Left ventricle myocardium inferior (tissue), 1 donor: ENCODE measurements at regions not wholly inside any gene's neighbourhood (a gene's known extent, or its start where the extent isn't known, plus 50 kb on each side); places are given as distances from the start of the nearest gene placed in this dataset.

Experiments
- DNase-seq: peaks from one replicate; pipeline ENCODE4 v3.0.0-alpha.2; 2020
- H3K27ac ChIP-seq: fragments of 200-600 bp; replicated peaks from 2 replicates; pipeline ENCODE4 v1.8.0; 2021
- H3K27me3 ChIP-seq: fragments of 200-600 bp; 2 replicates; pipeline ENCODE4 v1.8.0; 2021; ENCODE audit warnings: low read depth
- H3K36me3 ChIP-seq: fragments of 200-600 bp; 2 replicates; pipeline ENCODE4 v1.8.0; 2021
- H3K4me1 ChIP-seq: fragments of 200-600 bp; 2 replicates; pipeline ENCODE4 v1.8.0; 2021
- H3K4me3 ChIP-seq: fragments of 200-600 bp; 2 replicates; pipeline ENCODE4 v1.8.0; 2021; ENCODE audit warnings: mild to moderate bottlenecking, moderate library complexity
- H3K9me3 ChIP-seq: fragments of 200-600 bp; replicated peaks from 2 replicates; pipeline ENCODE4 v1.8.0; 2021
- intact Hi-C: fragments of 100-400 bp; cut with micrococcal nuclease; formaldehyde crosslinking; loops from one replicate; pipeline ENCODE4 v1.11.0; 2022
- TF ChIP-seq, protein P1 (sequence below): fragments of 200-600 bp; IDR thresholded peaks from 2 replicates; pipeline ENCODE4 v1.8.0; 2021; ENCODE audit warnings: antibody characterized with exemption, mild to moderate bottlenecking, borderline replicate concordance
- donor health status: DM: no; HTN: yes; CAD: no; lungs with severe emphysema.

DNA sequence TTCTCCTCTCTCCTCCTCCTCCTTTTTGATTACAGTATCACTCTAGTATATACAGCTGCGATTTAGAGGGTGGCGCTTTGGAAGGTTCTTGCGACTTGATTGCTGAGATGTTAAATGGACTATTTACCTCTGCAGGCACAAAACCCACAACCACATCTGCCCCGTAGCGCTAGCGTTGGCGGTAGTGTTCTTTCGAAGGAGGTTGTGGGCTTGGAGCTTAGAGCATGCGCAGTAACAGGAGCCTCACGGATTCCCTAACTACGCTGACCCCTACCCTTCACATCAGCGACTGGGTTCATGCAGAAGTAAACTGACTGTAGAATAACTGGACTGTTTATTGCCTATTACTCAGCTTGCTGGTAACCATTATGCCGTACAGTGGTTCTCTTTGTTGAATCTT, 58.0 kb downstream of the CGGBP1 start:
- no peaks in the 10 kb centered on the region for H3K27me3 ChIP-seq
- peak overlapping the region; percentile 53 for H3K4me3 ChIP-seq
- intact Hi-C loops: no loop called here
- no peak overlapping the region for H3K27ac ChIP-seq
- no peaks in the 10 kb centered on the region for H3K36me3 ChIP-seq
- H3K9me3 ChIP-seq: no peaks in the 10 kb centered on the region
- DNase-seq: no peak
- H3K4me1 ChIP-seq: peaks cover 6% of the 10 kb centered on the region
- TF ChIP-seq, protein P1, sequence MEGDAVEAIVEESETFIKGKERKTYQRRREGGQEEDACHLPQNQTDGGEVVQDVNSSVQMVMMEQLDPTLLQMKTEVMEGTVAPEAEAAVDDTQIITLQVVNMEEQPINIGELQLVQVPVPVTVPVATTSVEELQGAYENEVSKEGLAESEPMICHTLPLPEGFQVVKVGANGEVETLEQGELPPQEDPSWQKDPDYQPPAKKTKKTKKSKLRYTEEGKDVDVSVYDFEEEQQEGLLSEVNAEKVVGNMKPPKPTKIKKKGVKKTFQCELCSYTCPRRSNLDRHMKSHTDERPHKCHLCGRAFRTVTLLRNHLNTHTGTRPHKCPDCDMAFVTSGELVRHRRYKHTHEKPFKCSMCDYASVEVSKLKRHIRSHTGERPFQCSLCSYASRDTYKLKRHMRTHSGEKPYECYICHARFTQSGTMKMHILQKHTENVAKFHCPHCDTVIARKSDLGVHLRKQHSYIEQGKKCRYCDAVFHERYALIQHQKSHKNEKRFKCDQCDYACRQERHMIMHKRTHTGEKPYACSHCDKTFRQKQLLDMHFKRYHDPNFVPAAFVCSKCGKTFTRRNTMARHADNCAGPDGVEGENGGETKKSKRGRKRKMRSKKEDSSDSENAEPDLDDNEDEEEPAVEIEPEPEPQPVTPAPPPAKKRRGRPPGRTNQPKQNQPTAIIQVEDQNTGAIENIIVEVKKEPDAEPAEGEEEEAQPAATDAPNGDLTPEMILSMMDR: no peak

GRCh38 chr3:87997966-87998365, 60.8 kb downstream of the CGGBP1 start:
- Histone ChIP-seq H3K4me1 (peaks cover 6% of the 10 kb centered on the region), H3K9me3 (no peaks in the 10 kb centered on the region), H3K27me3 (no peaks in the 10 kb centered on the region), H3K4me3 (no peak overlapping the region), H3K27ac (no peak overlapping the region), H3K36me3 (no peaks in the 10 kb centered on the region)
- TF ChIP-seq, protein P1: no peak
- intact Hi-C loops: no loop called here
- DNase-seq: no peak

DNA sequence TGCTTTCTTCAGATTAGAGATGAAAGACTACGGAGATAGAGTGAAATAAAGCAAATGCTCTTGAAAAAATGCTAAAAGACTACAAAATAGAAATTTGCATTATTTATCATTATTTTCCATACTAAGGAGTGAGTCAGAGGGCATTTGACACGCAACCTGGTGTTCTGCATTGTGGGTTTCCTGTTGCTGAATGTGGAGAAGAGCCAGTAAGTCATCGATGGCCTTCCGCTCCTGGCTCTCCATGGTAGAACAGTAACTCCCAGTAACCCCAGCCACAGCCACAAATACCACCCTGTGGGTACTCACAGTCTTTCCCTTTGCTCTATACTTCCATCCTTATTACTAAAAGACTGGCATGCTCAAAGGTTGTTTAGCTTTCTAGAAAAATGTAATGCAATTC, 61.5 kb downstream of the CGGBP1 start:
- Histone ChIP-seq H3K36me3 (no peaks in the 10 kb centered on the region), H3K27me3 (no peaks in the 10 kb centered on the region), H3K27ac (no peak overlapping the region), H3K9me3 (no peaks in the 10 kb centered on the region), H3K4me1 (peaks cover 6% of the 10 kb centered on the region), H3K4me3 (no peak overlapping the region)
- DNase-seq: no peak
- intact Hi-C loops: no loop called here
- TF ChIP-seq, protein P1: no peak

DNA sequence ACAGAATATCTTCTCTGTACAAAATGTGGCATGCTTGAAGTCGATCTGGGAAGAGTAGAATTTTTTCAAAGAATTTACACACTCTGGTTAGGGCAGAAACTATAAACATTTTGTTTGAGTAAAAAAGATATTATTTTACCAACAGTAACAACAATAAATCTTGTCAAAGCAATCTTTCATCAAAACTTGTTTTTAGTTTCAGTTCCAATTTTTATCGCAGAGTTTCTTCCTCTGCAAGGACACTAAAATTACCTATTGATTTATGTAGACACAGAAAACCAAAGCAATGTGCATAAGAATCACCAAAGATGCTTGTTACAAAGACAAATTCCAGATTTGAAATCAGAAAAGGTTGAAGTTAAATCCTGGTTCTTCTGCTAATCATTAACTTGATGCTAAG, 61.9 kb downstream of the CGGBP1 start:
- TF ChIP-seq, protein P1: no peak
- H3K4me1 ChIP-seq: peaks cover 6% of the 10 kb centered on the region
- intact Hi-C loops: no loop called here

DNA sequence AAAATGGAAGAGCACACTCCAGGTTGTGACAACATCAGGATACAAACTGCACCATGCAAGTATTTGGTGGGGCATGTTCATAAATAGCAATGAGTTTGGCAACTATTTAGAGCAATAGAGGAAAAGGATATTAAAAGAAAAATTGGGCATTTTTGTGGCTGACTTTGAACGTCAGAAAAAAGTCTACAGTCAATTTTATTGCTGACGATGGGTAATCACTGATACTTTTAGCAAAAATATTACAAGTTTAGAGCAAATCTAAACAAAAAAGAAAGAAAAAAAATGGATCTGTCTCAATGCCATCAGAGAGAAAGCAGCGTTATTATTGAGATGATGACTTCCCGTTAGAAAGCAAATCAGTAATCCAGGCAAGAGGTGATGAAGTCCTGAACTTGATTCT, 65.2 kb downstream of the CGGBP1 start:
- Histone ChIP-seq H3K27me3 (no peaks in the 10 kb centered on the region), H3K27ac (no peak overlapping the region), H3K4me3 (no peak overlapping the region), H3K4me1 (no peaks in the 10 kb centered on the region), H3K36me3 (no peaks in the 10 kb centered on the region), H3K9me3 (no peaks in the 10 kb centered on the region)
- intact Hi-C loops: no loop called here
- TF ChIP-seq, protein P1: no peak
- DNase-seq: no peak

More for the DNA sequence above, 61.9 kb downstream of the CGGBP1 start:
- Histone ChIP-seq H3K9me3 (no peaks in the 10 kb centered on the region), H3K4me3 (no peak overlapping the region), H3K36me3 (no peaks in the 10 kb centered on the region), H3K27me3 (no peaks in the 10 kb centered on the region), H3K27ac (no peak overlapping the region)
- DNase-seq: no peak

GRCh38 chr3:87987952-87988351, 70.9 kb downstream of the CGGBP1 start:
- intact Hi-C loops: no loop called here
- Histone ChIP-seq H3K9me3 (no peaks in the 10 kb centered on the region), H3K27me3 (peaks cover 5% of the 10 kb centered on the region), H3K4me1 (no peaks in the 10 kb centered on the region), H3K36me3 (no peaks in the 10 kb centered on the region), H3K4me3 (no peak overlapping the region), H3K27ac (no peak overlapping the region)
- no peak for DNase-seq
- TF ChIP-seq, protein P1: no peak
